ENCODE measurements at regions not wholly inside any gene's neighbourhood (a gene's known extent, or its start where the extent isn't known, plus 50 kb on each side); places are given as distances from the start of the nearest gene placed in this dataset.

- Histone ChIP-seq H3K4me1 (ENCODE audit: insufficient read depth, poor library complexity, severe bottlenecking) (no peaks in the 10 kb centered on the region), H3K36me3 (ENCODE audit: low read depth) (no peaks in the 10 kb centered on the region), H3K9me3 (ENCODE audit: severe bottlenecking) (no peaks in the 10 kb centered on the region), H3K27ac (ENCODE audit: poor library complexity, severe bottlenecking) (no peak overlapping the region), H3K4me3 (ENCODE audit: severe bottlenecking) (no peak overlapping the region), H3K27me3 (ENCODE audit: insufficient read depth, poor library complexity, severe bottlenecking) (no peaks in the 10 kb centered on the region)
- TF ChIP-seq CTCF (IDR thresholded peaks at IDR 0.05; ENCODE audit: poor library complexity, severe bottlenecking) = no peak
- DNase-seq (ENCODE audit: low spot score) = no peak
- no peak for ATAC-seq (ENCODE audit: low read depth)
These were observed 491.2 kb upstream of the FLRT2 start for GRCh38 chr14:85038526-85039352.

- no peaks in the 10 kb centered on the region for H3K4me1 ChIP-seq (ENCODE audit: insufficient read depth, poor library complexity, severe bottlenecking)
- no peaks in the 10 kb centered on the region for H3K9me3 ChIP-seq (ENCODE audit: severe bottlenecking)
- DNase-seq (ENCODE audit: low spot score) (no peak), ATAC-seq (ENCODE audit: low read depth) (no peak)
- no peak for TF ChIP-seq CTCF (IDR thresholded peaks at IDR 0.05; ENCODE audit: poor library complexity, severe bottlenecking)
- no peak overlapping the region for H3K27ac ChIP-seq (ENCODE audit: poor library complexity, severe bottlenecking)
- no peaks in the 10 kb centered on the region for H3K36me3 ChIP-seq (ENCODE audit: low read depth)
- H3K27me3 ChIP-seq (ENCODE audit: insufficient read depth, poor library complexity, severe bottlenecking) = no peaks in the 10 kb centered on the region
- H3K4me3 ChIP-seq (ENCODE audit: severe bottlenecking) = no peak overlapping the region
These were observed 490.7 kb upstream of the FLRT2 start for GRCh38 chr14:85039353-85039626.

- no peak for TF ChIP-seq CTCF (IDR thresholded peaks at IDR 0.05; ENCODE audit: poor library complexity, severe bottlenecking)
- ATAC-seq (ENCODE audit: low read depth) (no peak), DNase-seq (ENCODE audit: low spot score) (no peak)
- H3K9me3 ChIP-seq (ENCODE audit: severe bottlenecking) = no peaks in the 10 kb centered on the region
- H3K36me3 ChIP-seq (ENCODE audit: low read depth) = no peaks in the 10 kb centered on the region
- no peak overlapping the region for H3K27ac ChIP-seq (ENCODE audit: poor library complexity, severe bottlenecking)
- no peak overlapping the region for H3K4me3 ChIP-seq (ENCODE audit: severe bottlenecking)
- H3K4me1 ChIP-seq (ENCODE audit: insufficient read depth, poor library complexity, severe bottlenecking) = no peaks in the 10 kb centered on the region
- no peaks in the 10 kb centered on the region for H3K27me3 ChIP-seq (ENCODE audit: insufficient read depth, poor library complexity, severe bottlenecking)
These were observed 489.8 kb upstream of the FLRT2 start for GRCh38 chr14:85040046-85040685.

- TF ChIP-seq CTCF (IDR thresholded peaks at IDR 0.05; ENCODE audit: poor library complexity, severe bottlenecking) = no peak
- no peaks in the 10 kb centered on the region for H3K27me3 ChIP-seq (ENCODE audit: insufficient read depth, poor library complexity, severe bottlenecking)
- no peak overlapping the region for H3K27ac ChIP-seq (ENCODE audit: poor library complexity, severe bottlenecking)
- H3K36me3 ChIP-seq (ENCODE audit: low read depth) = no peaks in the 10 kb centered on the region
- H3K4me1 ChIP-seq (ENCODE audit: insufficient read depth, poor library complexity, severe bottlenecking) = no peaks in the 10 kb centered on the region
- no peak for ATAC-seq (ENCODE audit: low read depth)
- no peaks in the 10 kb centered on the region for H3K9me3 ChIP-seq (ENCODE audit: severe bottlenecking)
- no peak overlapping the region for H3K4me3 ChIP-seq (ENCODE audit: severe bottlenecking)
- DNase-seq (ENCODE audit: low spot score) = no peak
These were observed 488.3 kb upstream of the FLRT2 start for GRCh38 chr14:85041618-85042017.

GRCh38 chr14:85042301-85042700 lies 487.6 kb upstream of the FLRT2 start:
- Histone ChIP-seq H3K27ac (ENCODE audit: poor library complexity, severe bottlenecking) (no peak overlapping the region), H3K4me3 (ENCODE audit: severe bottlenecking) (no peak overlapping the region), H3K27me3 (ENCODE audit: insufficient read depth, poor library complexity, severe bottlenecking) (no peaks in the 10 kb centered on the region), H3K36me3 (ENCODE audit: low read depth) (no peaks in the 10 kb centered on the region), H3K4me1 (ENCODE audit: insufficient read depth, poor library complexity, severe bottlenecking) (no peaks in the 10 kb centered on the region), H3K9me3 (ENCODE audit: severe bottlenecking) (no peaks in the 10 kb centered on the region)
- ATAC-seq (ENCODE audit: low read depth) (no peak), DNase-seq (ENCODE audit: low spot score) (no peak)
- TF ChIP-seq CTCF (IDR thresholded peaks at IDR 0.05; ENCODE audit: poor library complexity, severe bottlenecking) = no peak

All from RWPE2 (cell line).